ENCODE measurements at regions not wholly inside any gene's neighbourhood (a gene's known extent, or its start where the extent isn't known, plus 50 kb on each side); places are given as distances from the start of the nearest gene placed in this dataset.

DNA sequence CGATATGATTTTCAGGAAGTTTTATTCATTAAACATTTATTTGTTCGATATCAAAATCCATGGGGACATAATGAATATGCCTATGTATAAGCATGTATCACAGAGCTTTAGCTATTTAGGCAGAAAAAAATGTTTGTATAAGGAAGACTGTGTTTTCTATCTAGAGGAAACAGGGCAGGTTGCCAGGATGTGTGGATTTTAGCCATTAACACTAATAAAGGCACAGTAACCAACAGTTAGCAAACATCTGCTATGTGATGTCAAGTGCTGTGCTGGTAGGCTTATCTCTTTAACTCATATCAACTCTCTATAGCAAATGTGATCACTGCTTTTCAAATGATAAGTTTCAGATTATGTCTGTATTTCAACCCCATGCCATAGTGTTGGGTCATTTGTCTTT is 708.9 kb upstream of the HS3ST1 start:
- intact Hi-C loops (cut with micrococcal nuclease) = no loop called here
- no peak for TF ChIP-seq NEUROD1 (IDR thresholded peaks at IDR 0.05; ENCODE audit: borderline replicate concordance, low read depth, low read length, partially characterized antibody)
- no peak for TF ChIP-seq HDGF (IDR thresholded peaks at IDR 0.05)
- TF ChIP-seq ATF7 (IDR thresholded peaks at IDR 0.05) = no peak
- TF ChIP-seq MECOM (CRISPR knock-in tag; IDR thresholded peaks at IDR 0.05) = no peak
- TF ChIP-seq RBM22 (IDR thresholded peaks at IDR 0.05; ENCODE audit: low read depth, low read length, poor library complexity, severe bottlenecking) = no peak
- TF ChIP-seq BCLAF1 (IDR thresholded peaks at IDR 0.05; ENCODE audit: borderline replicate concordance in 1 of 2, control insufficient read depth in 1 of 2, low read depth in 2 of 2, low read length in 1 of 2) = no peak
- TF ChIP-seq, protein P1, sequence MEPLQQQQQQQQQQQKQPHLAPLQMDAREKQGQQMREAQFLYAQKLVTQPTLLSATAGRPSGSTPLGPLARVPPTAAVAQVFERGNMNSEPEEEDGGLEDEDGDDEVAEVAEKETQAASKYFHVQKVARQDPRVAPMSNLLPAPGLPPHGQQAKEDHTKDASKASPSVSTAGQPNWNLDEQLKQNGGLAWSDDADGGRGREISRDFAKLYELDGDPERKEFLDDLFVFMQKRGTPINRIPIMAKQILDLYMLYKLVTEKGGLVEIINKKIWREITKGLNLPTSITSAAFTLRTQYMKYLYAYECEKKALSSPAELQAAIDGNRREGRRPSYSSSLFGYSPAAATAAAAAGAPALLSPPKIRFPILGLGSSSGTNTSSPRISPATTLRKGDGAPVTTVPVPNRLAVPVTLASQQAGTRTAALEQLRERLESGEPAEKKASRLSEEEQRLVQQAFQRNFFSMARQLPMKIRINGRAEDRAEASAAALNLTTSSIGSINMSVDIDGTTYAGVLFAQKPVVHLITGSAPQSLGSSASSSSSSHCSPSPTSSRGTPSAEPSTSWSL (CRISPR knock-in tag; IDR thresholded peaks at IDR 0.05; ENCODE audit: borderline replicate concordance) = no peak
- TF ChIP-seq TCFL5 (CRISPR knock-in tag; conservative IDR thresholded peaks at IDR 0.05) = no peak
- no peak for TF ChIP-seq DPF2 (IDR thresholded peaks at IDR 0.05)
- TF ChIP-seq DACH1 (IDR thresholded peaks at IDR 0.05; ENCODE audit: partially characterized antibody) = no peak
- no peak for TF ChIP-seq HLTF (IDR thresholded peaks at IDR 0.05)
- TF ChIP-seq HOXB6 (CRISPR knock-in tag; IDR thresholded peaks at IDR 0.05; ENCODE audit: borderline replicate concordance) = no peak
- TF ChIP-seq, protein P2, sequence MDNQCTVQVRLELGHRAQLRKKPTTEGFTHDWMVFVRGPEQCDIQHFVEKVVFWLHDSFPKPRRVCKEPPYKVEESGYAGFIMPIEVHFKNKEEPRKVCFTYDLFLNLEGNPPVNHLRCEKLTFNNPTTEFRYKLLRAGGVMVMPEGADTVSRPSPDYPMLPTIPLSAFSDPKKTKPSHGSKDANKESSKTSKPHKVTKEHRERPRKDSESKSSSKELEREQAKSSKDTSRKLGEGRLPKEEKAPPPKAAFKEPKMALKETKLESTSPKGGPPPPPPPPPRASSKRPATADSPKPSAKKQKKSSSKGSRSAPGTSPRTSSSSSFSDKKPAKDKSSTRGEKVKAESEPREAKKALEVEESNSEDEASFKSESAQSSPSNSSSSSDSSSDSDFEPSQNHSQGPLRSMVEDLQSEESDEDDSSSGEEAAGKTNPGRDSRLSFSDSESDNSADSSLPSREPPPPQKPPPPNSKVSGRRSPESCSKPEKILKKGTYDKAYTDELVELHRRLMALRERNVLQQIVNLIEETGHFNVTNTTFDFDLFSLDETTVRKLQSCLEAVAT (IDR thresholded peaks at IDR 0.05) = no peak
- no peak for TF ChIP-seq ZBED1 (IDR thresholded peaks at IDR 0.05)
- DNase-seq (ENCODE audit: extremely low read depth in 1 of 4, low spot score in 3 of 4) (no peak), FAIRE-seq (no peak), ATAC-seq (no peak)
- Histone ChIP-seq H3K36me3 (ENCODE audit: control insufficient read depth, insufficient read depth, low read length) (no peaks in the 10 kb centered on the region), H3K4me1 (replicated peaks in 1 of 2; ENCODE audit: control insufficient read depth in 2 of 2, insufficient read depth in 2 of 2, low read length in 2 of 2) (no peaks in the 10 kb centered on the region), H3K79me2 (ENCODE audit: control insufficient read depth, insufficient read depth, low read length) (no peaks in the 10 kb centered on the region), H2AFZ (ENCODE audit: low read depth, low read length) (no peak overlapping the region), H4K20me1 (replicated peaks; ENCODE audit: control insufficient read depth, insufficient read depth, low read length) (no peaks in the 10 kb centered on the region), H3K27ac (ENCODE audit: extremely low read depth, low read depth, low read length) (no peak overlapping the region), H3K9me1 (ENCODE audit: control insufficient read depth, insufficient read depth, low read length) (no peaks in the 10 kb centered on the region), H3K27me3 (ENCODE audit: control insufficient read depth in 2 of 2, insufficient read depth in 2 of 2, low read length in 2 of 2) (no peaks in the 10 kb centered on the region), H3K4me2 (ENCODE audit: insufficient read depth, low read length) (no peak overlapping the region), H3K4me3 (no peak overlapping the region), H3K9me3 (replicated peaks; ENCODE audit: control insufficient read depth, insufficient read depth, low read depth, low read length) (no peaks in the 10 kb centered on the region; the same call in 1 of the 2 replicates), H3K9ac (ENCODE audit: insufficient read depth in 1 of 2, low read depth in 2 of 2, low read length in 2 of 2) (no peak overlapping the region)
- WGBS (ENCODE audit: insufficient coverage, low coverage, missing lambda C conversion rate) = 0% methylated on average over 2 of the region's 2 CpGs
- ChIA-PET POLR2A (no interaction called here), CTCF (ENCODE audit: low intra/inter-chr PET ratio) (no interaction called here)
- in situ Hi-C loops (cut with MboI) = no loop called here
- no TSS peak for BruUV-seq (replicated peaks)

Data from K562 (cell line).